Vagina (tissue), 2 donors: ENCODE measurements at regions not wholly inside any gene's neighbourhood (a gene's known extent, or its start where the extent isn't known, plus 50 kb on each side); places are given as distances from the start of the nearest gene placed in this dataset.

ENCODE experiments used
- DNase-seq, 2 donors: peaks; one replicate each; pipeline ENCODE4 v3.0.0-alpha.2; 2017; ENCODE audit errors: extremely low spot score in 2 of 2
- H3K27ac ChIP-seq: fragments of 200-600 bp; sonication (generic); one replicate; pipeline ENCODE4 v1.5.1; 2019
- H3K27me3 ChIP-seq: fragments of 200-600 bp; sonication (generic); one replicate; pipeline ENCODE4 v1.5.1; 2019
- H3K36me3 ChIP-seq, 2 donors: fragments of 200-600 bp; sonication (generic); one replicate each; pipeline ENCODE4 v1.5.1; 2017 to 2019
- H3K4me1 ChIP-seq: fragments of 200-600 bp; sonication (generic); one replicate; pipeline ENCODE4 v1.5.1; 2019
- H3K4me3 ChIP-seq, 2 donors: fragments of 200-600 bp; sonication (generic); 1 replicate in 1 of 2; 2 replicates in 1 of 2; pipeline ENCODE4 v1.5.1; 2016 to 2019
- H3K9me3 ChIP-seq: fragments of 200-600 bp; sonication (generic); one replicate; pipeline ENCODE4 v1.5.1; 2019
- POLR2A ChIP-seq, 2 donors: fragments of 450-650 bp; IDR thresholded peaks; one replicate each; pipeline ENCODE4 v1.6.1; 2017; ENCODE audit warnings: antibody characterized with exemption in 2 of 2, mild to moderate bottlenecking in 2 of 2, moderate library complexity in 2 of 2
- POLR2AphosphoS5 ChIP-seq, 2 donors: sonication (generic); formaldehyde crosslinking; IDR thresholded peaks; one replicate each; pipeline ENCODE4 v1.9.0; 2017; ENCODE audit warnings: antibody characterized with exemption in 2 of 2, mild to moderate bottlenecking in 2 of 2, low read depth in 1 of 2; ENCODE audit not compliant: insufficient read depth in 1 of 2
- intact Hi-C: fragments of 100-400 bp; cut with DNase I; formaldehyde crosslinking; loops from one replicate; pipeline ENCODE4 v1.15.1; 2023
- TF ChIP-seq, protein P1 (sequence below), 3 experiments: fragments of 450-650 bp in 2 of 3; fragments of 200-600 bp in 1 of 3; sonication (generic) in 1 of 3; IDR thresholded peaks; one replicate each; pipeline ENCODE4 v1.5.1; 2017 to 2019; ENCODE audit warnings: antibody characterized with exemption in 3 of 3, mild to moderate bottlenecking in 2 of 3, moderate library complexity in 2 of 3

DNA sequence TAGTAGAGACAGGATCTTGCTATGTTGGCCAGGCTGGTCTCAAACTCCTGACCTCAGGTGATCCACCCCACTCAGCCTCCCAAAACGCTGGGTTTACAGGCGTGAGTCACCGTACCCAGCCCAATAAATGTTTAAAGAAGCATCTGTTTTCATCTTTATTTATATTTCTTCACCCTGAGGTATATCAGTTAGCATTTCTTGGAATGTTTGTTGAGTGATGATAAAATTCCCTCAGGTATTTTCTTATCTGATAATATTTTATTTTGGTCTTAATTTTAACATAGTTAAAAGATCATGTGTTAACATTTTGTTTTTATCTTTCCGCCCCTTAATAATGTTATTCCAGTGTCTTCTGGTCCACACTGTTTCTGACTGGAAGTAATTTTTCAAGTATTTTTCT is 839.6 kb upstream of the CDH10 start:
- H3K4me3 ChIP-seq = no peak overlapping the region
- no peaks in the 10 kb centered on the region for H3K36me3 ChIP-seq
- H3K27ac ChIP-seq = no peak overlapping the region
- DNase-seq = no peak
- no peaks in the 10 kb centered on the region for H3K27me3 ChIP-seq
- no peaks in the 10 kb centered on the region for H3K4me1 ChIP-seq
- intact Hi-C loops = no loop called here
- TF ChIP-seq, protein P1, sequence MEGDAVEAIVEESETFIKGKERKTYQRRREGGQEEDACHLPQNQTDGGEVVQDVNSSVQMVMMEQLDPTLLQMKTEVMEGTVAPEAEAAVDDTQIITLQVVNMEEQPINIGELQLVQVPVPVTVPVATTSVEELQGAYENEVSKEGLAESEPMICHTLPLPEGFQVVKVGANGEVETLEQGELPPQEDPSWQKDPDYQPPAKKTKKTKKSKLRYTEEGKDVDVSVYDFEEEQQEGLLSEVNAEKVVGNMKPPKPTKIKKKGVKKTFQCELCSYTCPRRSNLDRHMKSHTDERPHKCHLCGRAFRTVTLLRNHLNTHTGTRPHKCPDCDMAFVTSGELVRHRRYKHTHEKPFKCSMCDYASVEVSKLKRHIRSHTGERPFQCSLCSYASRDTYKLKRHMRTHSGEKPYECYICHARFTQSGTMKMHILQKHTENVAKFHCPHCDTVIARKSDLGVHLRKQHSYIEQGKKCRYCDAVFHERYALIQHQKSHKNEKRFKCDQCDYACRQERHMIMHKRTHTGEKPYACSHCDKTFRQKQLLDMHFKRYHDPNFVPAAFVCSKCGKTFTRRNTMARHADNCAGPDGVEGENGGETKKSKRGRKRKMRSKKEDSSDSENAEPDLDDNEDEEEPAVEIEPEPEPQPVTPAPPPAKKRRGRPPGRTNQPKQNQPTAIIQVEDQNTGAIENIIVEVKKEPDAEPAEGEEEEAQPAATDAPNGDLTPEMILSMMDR (IDR thresholded peaks at IDR 0.05) = no peak
- TF ChIP-seq POLR2AphosphoS5 (IDR thresholded peaks at IDR 0.05; ENCODE audit: insufficient read depth in 1 of 2, low read depth in 1 of 2) (no peak), POLR2A (IDR thresholded peaks at IDR 0.05) (no peak)
- no peaks in the 10 kb centered on the region for H3K9me3 ChIP-seq

DNA sequence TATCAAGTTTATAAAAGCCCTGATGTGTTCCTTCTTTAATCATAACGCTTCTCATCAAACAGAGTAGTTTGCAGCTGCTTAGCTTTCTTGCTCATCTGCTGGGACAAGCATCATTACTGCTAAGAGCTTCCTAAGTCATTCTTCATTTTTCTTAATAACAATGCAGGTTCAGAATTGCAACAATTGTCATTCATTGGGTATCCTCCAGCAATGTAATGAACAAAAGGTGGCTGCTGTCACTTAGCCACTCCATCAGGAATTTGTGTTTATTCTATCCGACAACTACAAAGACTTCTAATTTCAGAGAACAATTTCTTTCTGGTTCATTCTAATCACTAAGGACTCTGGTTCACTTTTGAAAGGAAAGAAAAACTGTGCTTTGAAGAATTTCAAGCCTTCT is 836.7 kb upstream of the CDH10 start:
- TF ChIP-seq POLR2A (IDR thresholded peaks at IDR 0.05) (no peak), POLR2AphosphoS5 (IDR thresholded peaks at IDR 0.05; ENCODE audit: insufficient read depth in 1 of 2, low read depth in 1 of 2) (no peak)
- TF ChIP-seq, protein P1 (IDR thresholded peaks at IDR 0.05) = no peak
- Histone ChIP-seq H3K9me3 (no peaks in the 10 kb centered on the region), H3K4me3 (no peak overlapping the region), H3K4me1 (no peaks in the 10 kb centered on the region), H3K27me3 (no peaks in the 10 kb centered on the region), H3K27ac (no peak overlapping the region), H3K36me3 (no peaks in the 10 kb centered on the region)
- no peak for DNase-seq
- intact Hi-C loops = no loop called here

DNA sequence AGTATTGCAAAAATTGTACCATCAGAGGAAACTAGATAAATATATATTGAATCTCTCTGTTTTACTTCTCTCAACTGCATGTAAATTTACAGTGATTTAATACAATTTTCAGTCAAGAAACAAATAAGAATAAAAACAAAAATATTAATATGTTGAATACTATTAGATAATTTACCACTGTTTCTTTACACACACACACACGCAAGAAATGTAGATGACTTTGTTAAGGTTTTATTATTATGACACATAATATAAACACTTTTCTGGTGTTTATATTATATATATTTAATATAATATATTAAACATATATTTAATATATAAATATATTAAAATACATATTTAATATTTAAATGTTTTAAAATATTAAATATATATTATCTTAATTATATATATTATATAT is 814.3 kb upstream of the CDH10 start:
- no peak for DNase-seq

DNA sequence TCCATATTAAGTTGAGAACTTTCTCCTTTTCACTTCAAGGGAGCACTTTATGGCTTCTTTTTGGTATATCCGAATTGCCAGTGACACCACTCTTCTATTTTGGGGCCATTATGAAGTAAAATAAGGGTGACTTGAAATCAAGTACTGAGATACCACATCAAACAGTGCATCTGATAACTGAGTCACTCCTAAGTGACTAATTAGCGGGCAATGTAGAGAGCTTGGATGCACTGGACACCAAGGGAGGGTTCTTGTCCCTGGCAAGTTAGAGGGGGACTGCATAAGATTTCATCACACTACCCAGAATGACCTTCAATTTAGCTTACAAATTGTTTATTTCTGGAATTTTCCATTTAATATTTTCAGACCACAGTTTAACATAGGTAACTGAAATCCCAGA is 813.9 kb upstream of the CDH10 start:
- Histone ChIP-seq H3K4me3 (no peak overlapping the region), H3K36me3 (no peaks in the 10 kb centered on the region), H3K27me3 (no peaks in the 10 kb centered on the region), H3K9me3 (no peaks in the 10 kb centered on the region), H3K27ac (no peak overlapping the region), H3K4me1 (no peaks in the 10 kb centered on the region)
- intact Hi-C loops = no loop called here
- no peak for DNase-seq
- no peak for TF ChIP-seq POLR2A (IDR thresholded peaks at IDR 0.05)
- TF ChIP-seq, protein P1 (IDR thresholded peaks at IDR 0.05) = no peak
- no peak for TF ChIP-seq POLR2AphosphoS5 (IDR thresholded peaks at IDR 0.05; ENCODE audit: insufficient read depth in 1 of 2, low read depth in 1 of 2)

More for the DNA sequence above, 814.3 kb upstream of the CDH10 start:
- no peak for TF ChIP-seq POLR2AphosphoS5 (IDR thresholded peaks at IDR 0.05; ENCODE audit: insufficient read depth in 1 of 2, low read depth in 1 of 2)
- no peak for TF ChIP-seq POLR2A (IDR thresholded peaks at IDR 0.05)
- TF ChIP-seq, protein P1 (IDR thresholded peaks at IDR 0.05) = no peak
- Histone ChIP-seq H3K27me3 (no peaks in the 10 kb centered on the region), H3K4me1 (no peaks in the 10 kb centered on the region), H3K4me3 (no peak overlapping the region), H3K36me3 (no peaks in the 10 kb centered on the region), H3K27ac (no peak overlapping the region), H3K9me3 (no peaks in the 10 kb centered on the region)
- intact Hi-C loops = no loop called here

DNA sequence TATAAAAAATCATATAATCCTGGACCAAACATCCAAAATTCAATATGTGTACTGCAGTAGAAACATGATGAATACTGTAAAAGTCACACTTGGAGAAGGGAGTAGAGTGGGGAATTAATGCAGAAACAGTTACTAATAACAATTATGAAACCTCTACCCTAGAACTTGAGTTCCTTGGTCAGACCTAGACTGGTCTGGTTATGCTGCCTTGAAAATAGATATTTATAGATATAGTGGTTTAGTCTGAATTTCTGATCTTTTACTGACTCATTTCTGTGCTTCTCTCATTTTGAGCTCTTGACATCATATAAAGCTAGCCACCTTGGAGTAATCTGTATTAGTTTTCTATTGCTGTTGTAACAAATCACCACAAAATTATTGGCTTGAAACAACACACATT is 808.7 kb upstream of the CDH10 start:
- no peaks in the 10 kb centered on the region for H3K27me3 ChIP-seq
- H3K4me3 ChIP-seq = no peak overlapping the region
- TF ChIP-seq, protein P1 (IDR thresholded peaks at IDR 0.05) = no peak
- TF ChIP-seq POLR2AphosphoS5 (IDR thresholded peaks at IDR 0.05; ENCODE audit: insufficient read depth in 1 of 2, low read depth in 1 of 2) (no peak), POLR2A (IDR thresholded peaks at IDR 0.05) (no peak)
- no peaks in the 10 kb centered on the region for H3K36me3 ChIP-seq
- no peak for DNase-seq
- no peaks in the 10 kb centered on the region for H3K4me1 ChIP-seq
- no peak overlapping the region for H3K27ac ChIP-seq
- H3K9me3 ChIP-seq = no peaks in the 10 kb centered on the region
- intact Hi-C loops = no loop called here
